Panc1 (cell line): ENCODE measurements at regions not wholly inside any gene's neighbourhood (a gene's known extent, or its start where the extent isn't known, plus 50 kb on each side); places are given as distances from the start of the nearest gene placed in this dataset.

Experiments used
- ATAC-seq: fragments of 200-7000 bp; cut with Tn5 transposase; 2 replicates; pipeline ENCODE4 v1.9.1; 2020; ENCODE audit warnings: mild to moderate bottlenecking, moderate library complexity
- BruUV-seq: library from RNA; stranded (reverse); fragments of 400-500 nt; replicated peaks from 2 replicates; lab custom pipeline; 2021; lab: Mats Ljungman, UMichigan
- CTCF ChIA-PET: fragments of 300-600 bp; sonication (Branson Sonifier 250); formaldehyde crosslinking; loops from one replicate; lab custom pipeline; 2022; ENCODE audit warnings: antibody characterized with exemption; lab: Charles Lee
- POLR2A ChIA-PET: fragments of 300-600 bp; sonication (Branson Sonifier 250); formaldehyde crosslinking; loops from one replicate; lab custom pipeline; 2022; ENCODE audit warnings: antibody characterized with exemption; lab: Charles Lee
- DNase-seq: peaks from one replicate; pipeline ENCODE4 v3.0.0-alpha.2; 2010; ENCODE audit warnings: low read depth, low spot score
- H3K27ac ChIP-seq: 2 replicates; pipeline ENCODE4 v1.5.1; 2011; ENCODE audit warnings: mild to moderate bottlenecking, low read length, inconsistent platforms
- H3K27me3 ChIP-seq: fragments of 200-500 bp; sonication (Bioruptor generic); 2 replicates; pipeline ENCODE4 v1.6.0; 2014; ENCODE audit warnings: low read length, inconsistent platforms; ENCODE audit not compliant: control insufficient read depth, insufficient read depth
- H3K36me3 ChIP-seq: fragments of 200-500 bp; sonication (Bioruptor generic); 2 replicates; pipeline ENCODE4 v1.5.1; 2014; ENCODE audit warnings: inconsistent platforms, mild to moderate bottlenecking, low read length, moderate library complexity; ENCODE audit not compliant: control insufficient read depth, insufficient read depth
- H3K4me1 ChIP-seq: 2 replicates; pipeline ENCODE4 v1.5.1; 2011; ENCODE audit warnings: inconsistent platforms, mild to moderate bottlenecking, low read length, moderate library complexity; ENCODE audit not compliant: control insufficient read depth, insufficient read depth
- H3K4me3 ChIP-seq, 2 experiments: 2 replicates each; pipeline ENCODE4 v1.5.1; 2011 to 2012; ENCODE audit warnings: low read depth in 2 of 2, low read length in 2 of 2, mild to moderate bottlenecking in 2 of 2, inconsistent platforms in 1 of 2, moderate library complexity in 1 of 2
- H3K9me3 ChIP-seq: fragments of 200-500 bp; sonication (Bioruptor generic); 2 replicates; pipeline ENCODE4 v1.5.1; 2014; ENCODE audit warnings: low read depth, mild to moderate bottlenecking, inconsistent platforms, low read length, moderate library complexity; ENCODE audit not compliant: control insufficient read depth, insufficient read depth
- POLR2AphosphoS5 ChIP-seq: IDR thresholded peaks from 2 replicates; pipeline ENCODE4 v1.6.1; 2012; ENCODE audit warnings: mild to moderate bottlenecking, low read depth, low read length, moderate library complexity
- REST ChIP-seq, 2 experiments: IDR thresholded peaks; 2 replicates each; pipeline ENCODE4 v1.6.1; 2011 to 2012; ENCODE audit warnings: low read depth in 2 of 2, control low read depth in 1 of 2, low read length in 1 of 2, mild to moderate bottlenecking in 1 of 2, moderate library complexity in 1 of 2; ENCODE audit not compliant: insufficient read depth in 1 of 2
- SIN3A ChIP-seq: IDR thresholded peaks from 2 replicates; pipeline ENCODE4 v1.6.1; 2012; ENCODE audit warnings: low read depth, mild to moderate bottlenecking, low read length, moderate library complexity, borderline replicate concordance; ENCODE audit not compliant: insufficient read depth
- TCF7L2 ChIP-seq: IDR thresholded peaks from 2 replicates; pipeline ENCODE4 v1.6.1; 2011; ENCODE audit warnings: mild to moderate bottlenecking, low read depth, low read length, inconsistent platforms
- in situ Hi-C: cut with HindIII; loops from 2 replicates; pipeline ENCODE4 v1.10.0; 2016; ENCODE audit warnings: low sequenced_read_pairs, low pct_unique_long_range_greater_than_20kb
- intact Hi-C: fragments of 100-400 bp; cut with micrococcal nuclease; formaldehyde crosslinking; loops from one replicate; pipeline ENCODE4 v1.10.0; 2022; ENCODE audit not compliant: unreplicated experiment
- TF ChIP-seq, protein P1 (sequence below): fragments of 450-650 bp; IDR thresholded peaks from 2 replicates; pipeline ENCODE4 v1.5.1; 2017; ENCODE audit warnings: mild to moderate bottlenecking

GRCh38 chr5:3828761-3829160 is 233.1 kb downstream of the IRX1 start:
- Histone ChIP-seq H3K36me3 (no peaks in the 10 kb centered on the region), H3K27me3 (no peaks in the 10 kb centered on the region), H3K27ac (no peak overlapping the region), H3K4me3 (no peak overlapping the region), H3K4me1 (no peaks in the 10 kb centered on the region), H3K9me3 (no peaks in the 10 kb centered on the region)
- BruUV-seq: no TSS peak
- intact Hi-C loops: no loop called here
- TF ChIP-seq SIN3A (no peak), POLR2AphosphoS5 (no peak), TCF7L2 (no peak), REST (IDR thresholded peaks at IDR 0.05; ENCODE audit: insufficient read depth in 1 of 2, low read depth in 2 of 2, low read length in 1 of 2) (no peak)
- TF ChIP-seq, protein P1, sequence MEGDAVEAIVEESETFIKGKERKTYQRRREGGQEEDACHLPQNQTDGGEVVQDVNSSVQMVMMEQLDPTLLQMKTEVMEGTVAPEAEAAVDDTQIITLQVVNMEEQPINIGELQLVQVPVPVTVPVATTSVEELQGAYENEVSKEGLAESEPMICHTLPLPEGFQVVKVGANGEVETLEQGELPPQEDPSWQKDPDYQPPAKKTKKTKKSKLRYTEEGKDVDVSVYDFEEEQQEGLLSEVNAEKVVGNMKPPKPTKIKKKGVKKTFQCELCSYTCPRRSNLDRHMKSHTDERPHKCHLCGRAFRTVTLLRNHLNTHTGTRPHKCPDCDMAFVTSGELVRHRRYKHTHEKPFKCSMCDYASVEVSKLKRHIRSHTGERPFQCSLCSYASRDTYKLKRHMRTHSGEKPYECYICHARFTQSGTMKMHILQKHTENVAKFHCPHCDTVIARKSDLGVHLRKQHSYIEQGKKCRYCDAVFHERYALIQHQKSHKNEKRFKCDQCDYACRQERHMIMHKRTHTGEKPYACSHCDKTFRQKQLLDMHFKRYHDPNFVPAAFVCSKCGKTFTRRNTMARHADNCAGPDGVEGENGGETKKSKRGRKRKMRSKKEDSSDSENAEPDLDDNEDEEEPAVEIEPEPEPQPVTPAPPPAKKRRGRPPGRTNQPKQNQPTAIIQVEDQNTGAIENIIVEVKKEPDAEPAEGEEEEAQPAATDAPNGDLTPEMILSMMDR: no peak
- no peak for DNase-seq
- in situ Hi-C loops: no loop called here
- ChIA-PET POLR2A (no interaction called here), CTCF (no interaction called here)
- ATAC-seq: no peak

DNA sequence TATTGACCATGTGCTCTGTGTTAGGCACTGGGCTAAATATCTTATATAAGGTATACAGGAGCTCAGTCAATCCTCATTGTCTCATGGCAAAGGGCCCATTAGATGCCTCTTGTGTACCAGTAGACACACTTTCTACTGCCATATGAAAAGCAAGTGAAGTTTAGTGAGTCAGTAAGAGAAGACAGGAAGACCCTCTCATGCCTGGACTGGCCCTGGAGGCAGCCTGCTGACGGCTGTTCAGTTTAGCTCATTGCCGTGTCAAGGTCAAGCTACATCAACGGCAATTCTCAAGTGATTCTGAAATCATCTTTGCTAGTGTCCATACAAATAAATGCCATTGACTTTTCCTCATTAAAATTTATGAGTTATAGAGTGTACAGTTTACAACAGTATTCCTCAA is 237.9 kb downstream of the IRX1 start:
- in situ Hi-C loops (no loop called here), intact Hi-C loops (no loop called here)
- no peak for ATAC-seq
- Histone ChIP-seq H3K4me3 (no peak overlapping the region), H3K36me3 (no peaks in the 10 kb centered on the region), H3K27me3 (no peaks in the 10 kb centered on the region), H3K27ac (no peak overlapping the region), H3K9me3 (no peaks in the 10 kb centered on the region), H3K4me1 (no peaks in the 10 kb centered on the region)
- TF ChIP-seq TCF7L2 (no peak), REST (IDR thresholded peaks at IDR 0.05; ENCODE audit: insufficient read depth in 1 of 2, low read depth in 2 of 2, low read length in 1 of 2) (no peak), SIN3A (no peak), POLR2AphosphoS5 (no peak)
- TF ChIP-seq, protein P1: no peak
- ChIA-PET POLR2A (no interaction called here), CTCF (no interaction called here)
- no TSS peak for BruUV-seq
- no peak for DNase-seq
